PC-9 (cell line): ENCODE measurements at regions not wholly inside any gene's neighbourhood (a gene's known extent, or its start where the extent isn't known, plus 50 kb on each side); places are given as distances from the start of the nearest gene placed in this dataset.

Source experiments
- EZH2 ChIP-seq: fragments of 200-600 bp; sonication (generic); IDR thresholded peaks from 2 replicates; pipeline ENCODE4 v1.8.0; 2017; ENCODE audit warnings: antibody characterized with exemption, low read depth
- TF ChIP-seq, protein P1 (sequence below): fragments of 200-600 bp; sonication (generic); conservative IDR thresholded peaks from 2 replicates; pipeline ENCODE4 v1.6.1; 2017; ENCODE audit warnings: mixed run types, antibody characterized with exemption, mild to moderate bottlenecking, moderate library complexity

DNA sequence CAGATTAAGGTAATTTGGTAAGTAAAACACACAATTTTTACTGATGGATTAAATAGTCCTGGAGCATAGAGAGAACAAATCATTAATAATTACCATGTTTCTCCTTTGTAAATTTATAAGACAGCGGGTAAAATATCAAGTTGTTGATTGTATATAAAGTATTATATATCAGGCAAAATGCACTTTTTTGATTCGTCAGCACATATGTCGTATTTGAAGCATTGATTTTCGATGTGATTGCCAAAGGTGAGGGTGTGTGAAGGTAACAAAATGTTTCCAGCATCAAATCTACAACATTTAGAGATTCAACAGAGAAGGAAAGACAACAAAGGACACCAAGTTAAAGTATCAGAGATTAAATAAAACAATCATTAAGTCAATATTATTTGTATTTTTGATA is 1437.8 kb upstream of the ADGRL3 start:
- TF ChIP-seq, protein P1, sequence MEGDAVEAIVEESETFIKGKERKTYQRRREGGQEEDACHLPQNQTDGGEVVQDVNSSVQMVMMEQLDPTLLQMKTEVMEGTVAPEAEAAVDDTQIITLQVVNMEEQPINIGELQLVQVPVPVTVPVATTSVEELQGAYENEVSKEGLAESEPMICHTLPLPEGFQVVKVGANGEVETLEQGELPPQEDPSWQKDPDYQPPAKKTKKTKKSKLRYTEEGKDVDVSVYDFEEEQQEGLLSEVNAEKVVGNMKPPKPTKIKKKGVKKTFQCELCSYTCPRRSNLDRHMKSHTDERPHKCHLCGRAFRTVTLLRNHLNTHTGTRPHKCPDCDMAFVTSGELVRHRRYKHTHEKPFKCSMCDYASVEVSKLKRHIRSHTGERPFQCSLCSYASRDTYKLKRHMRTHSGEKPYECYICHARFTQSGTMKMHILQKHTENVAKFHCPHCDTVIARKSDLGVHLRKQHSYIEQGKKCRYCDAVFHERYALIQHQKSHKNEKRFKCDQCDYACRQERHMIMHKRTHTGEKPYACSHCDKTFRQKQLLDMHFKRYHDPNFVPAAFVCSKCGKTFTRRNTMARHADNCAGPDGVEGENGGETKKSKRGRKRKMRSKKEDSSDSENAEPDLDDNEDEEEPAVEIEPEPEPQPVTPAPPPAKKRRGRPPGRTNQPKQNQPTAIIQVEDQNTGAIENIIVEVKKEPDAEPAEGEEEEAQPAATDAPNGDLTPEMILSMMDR = no peak
- TF ChIP-seq EZH2 = no peak
